ENCODE measurements at regions not wholly inside any gene's neighbourhood (a gene's known extent, or its start where the extent isn't known, plus 50 kb on each side); places are given as distances from the start of the nearest gene placed in this dataset.
"Not testable (repeated sequence)": the region's sequence is repeated elsewhere in the genome, so short reads cannot be mapped to it uniquely, and the experiment has no call there.

DNA sequence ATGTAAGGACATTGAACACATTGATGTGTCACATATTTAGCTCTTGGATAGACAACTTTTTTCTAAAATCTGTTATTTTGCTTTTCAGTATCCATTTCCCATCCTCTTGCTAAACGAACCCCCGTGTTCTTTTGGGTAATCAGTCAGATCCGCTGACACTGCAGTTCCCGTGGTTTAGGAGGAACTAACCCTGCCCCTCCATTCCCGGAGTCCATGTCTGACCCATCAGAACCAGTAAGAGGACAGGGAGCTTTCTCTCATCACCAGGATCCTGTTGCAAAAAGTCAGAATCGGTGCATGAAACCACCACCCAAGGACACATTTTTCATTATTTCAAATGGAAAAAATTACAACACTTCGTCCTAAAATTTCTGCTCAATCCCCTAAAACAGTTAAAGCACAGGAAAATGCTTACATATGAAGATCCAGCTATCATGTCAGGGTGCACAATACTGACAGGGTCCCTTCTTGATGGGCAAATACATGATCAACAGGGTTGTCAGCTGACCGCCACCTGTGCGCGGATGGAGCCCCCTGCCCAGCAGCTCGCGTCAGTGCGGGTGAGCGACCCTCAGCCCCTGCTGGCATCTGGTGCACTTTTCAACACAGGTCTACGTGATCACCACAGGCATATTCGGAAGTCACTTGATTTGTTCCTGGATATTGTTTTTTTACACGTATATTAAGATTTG is 276.8 kb downstream of the ADGRD1 start:
- no peak for DNase-seq

DNA sequence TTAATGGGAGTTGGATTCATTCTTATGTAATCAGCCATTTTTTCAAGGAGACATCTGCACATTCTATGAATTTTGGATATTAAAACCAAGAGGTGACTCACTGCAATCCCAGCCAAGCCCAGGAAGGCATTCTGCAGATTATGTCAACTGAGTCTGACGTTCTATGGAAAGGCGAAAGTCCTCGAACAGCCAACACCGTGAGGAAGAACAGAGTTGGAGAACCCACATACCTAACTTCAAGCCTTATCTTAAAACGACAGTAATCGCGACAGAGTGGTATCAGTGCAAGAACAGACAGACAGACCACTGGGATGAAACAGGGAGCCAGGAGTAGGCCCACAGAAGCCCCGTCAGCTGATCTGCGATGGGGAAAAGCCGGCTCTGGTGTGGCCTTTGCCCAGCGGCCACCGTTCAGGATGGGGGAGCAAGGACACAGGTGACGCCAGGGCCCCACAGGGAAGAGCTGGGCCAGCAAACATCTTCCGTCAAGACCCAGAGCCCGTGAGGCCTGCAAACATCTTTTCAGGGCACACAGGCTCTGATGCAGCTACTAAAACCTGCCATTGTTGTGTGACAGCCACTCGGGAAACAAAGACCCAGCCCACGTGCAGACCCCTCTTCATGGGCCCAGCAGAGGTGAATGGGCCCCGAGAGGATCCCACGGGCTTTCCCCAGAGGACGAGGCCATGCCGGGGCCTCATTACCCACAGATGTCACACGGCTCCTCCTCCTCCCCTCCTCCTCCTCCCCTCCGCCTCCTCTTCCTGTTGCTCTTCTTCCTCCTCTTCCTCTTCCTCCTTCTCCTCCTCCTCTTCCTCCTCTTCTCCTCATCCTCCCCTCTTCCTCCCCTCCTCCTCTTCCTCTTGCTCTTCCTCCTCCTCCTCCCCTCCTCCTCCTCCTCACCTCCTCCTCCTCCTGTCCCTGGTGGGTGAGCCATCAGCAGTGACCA is 277.6 kb downstream of the ADGRD1 start:
- DNase-seq = no peak

DNA sequence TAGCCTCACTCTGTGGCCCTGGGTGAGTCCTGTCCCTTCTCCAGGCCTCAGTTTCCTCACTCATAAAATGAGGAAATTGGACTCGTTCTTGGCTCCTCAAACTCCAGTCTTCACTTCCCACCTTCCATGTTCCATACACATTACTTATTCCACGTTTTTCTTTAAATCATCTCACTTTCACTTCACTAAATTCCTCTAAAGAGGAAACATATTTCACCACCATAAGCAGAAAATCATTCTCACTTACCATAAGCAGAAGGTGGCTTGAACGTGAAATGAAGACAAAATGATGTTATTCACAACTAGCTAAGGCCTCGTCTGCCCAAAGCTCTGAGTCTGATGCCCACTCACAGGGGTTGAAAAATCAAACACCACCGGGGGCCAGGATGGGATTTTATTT is 278.3 kb downstream of the ADGRD1 start:
- no peak for DNase-seq

GRCh38 chr12:131232872-131233271 is 279.2 kb downstream of the ADGRD1 start:
- not testable (repeated sequence) for DNase-seq

DNA sequence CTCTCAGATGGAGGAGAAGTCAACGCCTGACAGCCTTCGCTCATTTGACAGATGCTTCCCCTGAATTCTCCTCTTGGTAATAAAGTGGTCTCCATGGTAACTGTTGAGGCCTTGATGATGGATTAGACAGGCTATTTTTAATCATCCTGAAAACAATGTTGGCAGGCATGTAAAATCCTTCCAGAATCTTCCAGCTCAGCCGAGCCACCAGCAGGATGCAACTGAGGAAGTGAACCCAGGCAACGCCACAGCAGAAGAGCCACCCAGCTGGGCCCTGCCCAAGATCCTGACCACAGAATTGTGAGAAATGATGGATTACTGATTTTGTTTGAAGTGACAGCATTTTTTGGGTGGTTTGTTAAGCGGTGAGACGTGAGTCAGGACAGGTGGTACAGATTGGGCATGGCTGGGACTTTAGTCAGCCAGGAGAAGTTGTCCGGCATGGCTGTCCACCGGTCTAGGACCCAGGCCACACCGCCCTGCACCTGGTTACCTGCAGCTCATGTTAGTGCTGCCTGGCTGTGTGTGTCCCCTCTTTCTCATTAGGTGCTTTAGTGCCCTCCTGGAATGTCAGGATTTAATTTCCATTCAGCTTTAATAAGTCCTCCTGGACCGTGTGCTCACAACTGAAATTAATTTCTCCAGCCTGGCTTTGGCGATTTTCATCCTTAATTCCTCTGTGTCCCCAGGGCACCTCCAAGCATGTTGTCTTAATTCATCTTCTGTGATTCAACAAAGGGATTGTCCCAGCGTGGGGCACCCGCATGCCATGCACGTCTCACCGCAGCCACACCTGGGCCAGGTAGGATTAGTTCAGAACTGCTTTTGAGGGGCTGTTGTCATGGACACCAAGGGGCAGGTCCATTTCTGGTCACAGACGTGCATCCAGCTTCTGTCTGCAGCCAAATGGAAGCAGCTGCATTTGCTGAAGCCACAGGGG is 280.4 kb downstream of the ADGRD1 start:
- DNase-seq = not testable (repeated sequence)

- not testable (repeated sequence) for DNase-seq
These were observed 281.1 kb downstream of the ADGRD1 start for GRCh38 chr12:131234841-131235271.

DNA sequence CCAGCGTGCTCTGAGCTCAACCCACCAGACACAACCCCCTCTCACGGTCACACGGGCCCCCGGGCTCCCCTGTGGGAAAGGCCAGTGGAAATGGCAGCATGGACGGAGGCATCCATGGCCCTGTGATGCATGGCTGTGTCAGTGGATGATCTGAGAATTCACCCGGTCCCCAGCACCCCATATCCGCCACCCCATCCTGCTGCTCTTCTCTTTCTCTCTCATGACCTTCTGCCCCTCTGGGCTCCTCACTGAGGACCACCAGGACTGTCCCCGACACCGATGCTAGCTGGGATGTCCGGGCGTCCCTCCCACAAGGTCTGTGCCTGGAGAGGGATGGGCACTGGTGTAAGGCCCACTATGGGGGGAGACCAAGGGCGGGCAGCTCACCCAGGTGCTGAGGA is 282.2 kb downstream of the ADGRD1 start:
- no peak for DNase-seq

- DNase-seq = no peak
These were observed 285.8 kb downstream of the ADGRD1 start for GRCh38 chr12:131239384-131240094.

GRCh38 chr12:131241517-131241916 is 287.8 kb downstream of the ADGRD1 start:
- DNase-seq = no peak

DNA sequence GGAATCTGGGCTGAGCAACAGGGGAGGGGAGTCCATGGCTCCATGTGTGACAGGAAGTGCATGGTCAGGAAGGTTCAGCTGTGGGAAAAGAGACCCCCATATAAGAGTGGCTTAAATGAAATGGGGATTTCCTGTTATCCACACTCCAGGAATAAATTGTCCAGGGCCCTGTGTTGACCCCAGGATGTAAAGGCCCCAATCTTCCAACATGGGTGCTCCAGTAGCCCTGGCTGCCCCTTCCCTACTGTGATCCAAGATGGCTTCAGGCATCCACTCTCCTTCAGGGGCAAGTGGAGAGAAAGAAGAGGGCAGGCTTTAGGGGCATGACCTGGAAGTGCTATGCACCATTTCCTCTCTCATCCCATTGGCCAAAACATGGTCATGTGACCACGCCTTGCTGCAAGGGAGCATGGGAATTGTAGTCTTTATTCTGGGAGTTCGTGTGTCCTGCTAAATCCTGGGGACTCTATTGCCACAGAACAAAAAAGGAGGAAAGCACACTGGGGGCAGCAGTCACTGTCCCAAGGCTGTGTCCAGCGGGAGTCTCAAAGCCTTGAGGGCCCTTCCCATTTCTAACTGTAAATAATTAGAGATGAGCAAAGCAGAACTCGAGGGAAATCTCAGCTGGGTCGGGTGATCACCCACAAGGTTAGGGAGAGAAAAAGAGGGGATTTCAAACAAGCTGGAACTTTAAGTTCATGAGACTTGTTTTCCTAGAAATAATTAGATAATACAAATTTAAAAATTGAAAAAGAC is 289.2 kb downstream of the ADGRD1 start:
- peak; percentile 47 to 70 for DNase-seq

GRCh38 chr12:131244157-131244688 is 290.5 kb downstream of the ADGRD1 start:
- not testable (repeated sequence) for DNase-seq

GRCh38 chr12:131245161-131245560 is 291.5 kb downstream of the ADGRD1 start:
- not testable (repeated sequence) for DNase-seq

DNA sequence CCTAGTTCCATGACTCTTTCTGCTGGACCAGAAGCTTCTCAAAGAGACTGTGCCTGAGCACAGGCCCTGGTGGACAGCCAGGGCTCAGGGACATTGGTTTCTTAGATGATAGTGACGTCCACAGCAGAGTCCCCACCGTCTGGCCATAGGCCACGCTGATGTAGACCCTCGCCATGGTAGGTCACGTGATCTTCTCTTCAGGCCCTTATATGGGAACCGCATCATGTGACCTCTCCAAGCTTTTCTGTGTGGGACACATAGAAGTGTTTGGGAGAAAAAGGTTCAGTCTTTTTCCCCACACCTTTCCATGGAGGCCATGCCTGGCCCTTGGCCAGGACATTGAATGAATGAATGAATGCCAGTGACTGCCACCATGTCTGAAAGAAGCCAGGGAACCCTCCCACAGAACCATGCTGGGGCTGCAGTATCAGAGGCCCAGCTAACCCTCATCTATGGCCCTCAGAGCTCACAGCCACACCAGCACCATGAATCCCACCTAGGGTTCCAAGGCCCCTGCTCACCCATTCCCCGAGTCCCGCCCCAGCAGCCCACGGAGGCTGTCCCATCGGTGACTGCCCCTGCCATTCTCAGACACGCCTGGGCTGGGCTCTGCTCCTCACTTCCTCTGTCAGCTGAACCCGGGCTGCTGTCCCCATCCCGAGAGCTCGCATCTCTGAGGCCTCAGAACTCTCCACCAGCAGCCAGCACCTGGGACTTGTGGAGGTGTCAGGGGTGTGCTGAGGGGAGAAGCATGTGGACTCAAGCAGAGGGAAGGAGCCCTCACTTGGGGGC is 292.1 kb downstream of the ADGRD1 start:
- no peak for DNase-seq

DNA sequence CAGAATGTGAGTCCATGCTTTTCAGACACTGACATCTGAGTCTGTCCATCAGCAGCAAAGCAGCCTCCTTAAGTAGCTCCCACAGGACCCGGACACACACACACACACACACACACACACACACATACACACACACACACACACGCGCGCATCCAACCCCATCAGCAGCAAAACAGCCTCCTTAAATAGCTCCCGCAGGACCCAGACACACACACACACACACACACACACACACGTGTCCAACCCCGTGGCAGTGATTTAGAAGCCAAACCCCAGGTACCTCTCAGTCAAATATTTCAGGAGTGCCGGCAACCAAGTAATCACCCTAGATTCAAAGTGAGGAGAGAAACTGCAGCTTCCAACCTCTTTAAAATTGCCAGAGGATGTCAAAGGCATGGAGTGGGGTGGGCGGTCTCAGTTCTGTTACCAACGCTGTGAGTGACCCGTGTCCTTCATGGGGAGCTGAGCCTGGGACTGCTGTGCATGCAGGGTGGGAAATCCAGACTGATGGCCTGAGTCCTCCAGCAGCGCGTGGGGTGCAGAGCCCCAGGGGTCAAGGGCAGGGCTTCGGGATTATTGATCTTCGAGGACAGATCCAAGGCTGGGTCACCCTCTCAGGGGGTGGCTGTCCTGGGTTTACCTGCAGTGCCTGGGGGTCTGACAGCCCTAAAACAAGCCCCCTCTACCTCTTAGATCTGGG is 293.5 kb downstream of the ADGRD1 start:
- DNase-seq = not testable (repeated sequence)

DNA sequence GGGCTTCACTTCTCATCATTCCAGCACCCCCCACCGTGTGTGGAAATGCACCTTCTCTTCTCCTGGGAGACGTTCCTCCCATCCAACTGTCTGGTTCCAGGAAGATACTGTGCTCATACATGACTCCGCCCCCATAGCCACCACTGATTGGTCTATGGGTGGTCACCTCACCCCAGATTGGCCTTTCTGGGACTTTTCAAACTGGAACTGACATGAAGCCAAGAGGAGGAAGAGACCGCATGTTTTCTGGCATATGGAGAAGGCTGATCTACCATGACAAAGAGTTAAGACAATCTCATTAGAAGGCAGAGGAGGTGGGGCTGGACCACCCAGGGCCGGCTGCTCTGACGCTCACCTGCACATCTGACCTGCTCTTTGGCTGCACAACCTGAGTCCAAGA is 294.2 kb downstream of the ADGRD1 start:
- DNase-seq = not testable (repeated sequence)

GRCh38 chr12:131249246-131250027 is 295.7 kb downstream of the ADGRD1 start:
- DNase-seq = no peak

- no peak for DNase-seq
These were observed 296.6 kb downstream of the ADGRD1 start for GRCh38 chr12:131250028-131250950.

DNA sequence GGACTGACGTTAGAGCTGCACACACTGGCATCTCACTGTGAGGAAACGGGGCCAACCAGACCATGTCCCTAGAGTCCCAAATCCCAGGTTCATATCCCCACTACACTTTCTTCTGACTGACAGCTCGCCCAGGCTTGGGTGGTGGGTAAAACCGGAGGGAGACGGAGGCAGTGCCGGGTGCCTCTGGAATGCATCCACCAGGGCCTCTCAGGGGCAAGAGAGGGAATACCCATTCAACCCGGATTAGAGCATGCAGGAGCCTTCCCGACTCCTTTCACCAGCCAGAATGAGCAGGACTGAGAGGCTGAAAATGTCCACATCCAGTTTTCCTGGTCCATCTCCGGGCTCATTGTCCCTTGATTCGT is 297.2 kb downstream of the ADGRD1 start:
- DNase-seq = no peak
